HCT116 (cell line): ENCODE measurements at regions not wholly inside any gene's neighbourhood (a gene's known extent, or its start where the extent isn't known, plus 50 kb on each side); places are given as distances from the start of the nearest gene placed in this dataset.

Source experiments
- ATAC-seq: fragments of 200-7000 bp; cut with Tn5 transposase; 2 replicates; pipeline ENCODE4 v1.9.1; 2020; ENCODE audit warnings: mild to moderate bottlenecking, moderate library complexity
- BruUV-seq: library from RNA; stranded (reverse); fragments of 400-500 nt; replicated peaks from 2 replicates; lab custom pipeline; 2021; lab: Mats Ljungman, UMichigan
- CTCF ChIA-PET: fragments of 300-600 bp; sonication (Branson Sonifier 250); formaldehyde crosslinking; loops from one replicate; lab custom pipeline; 2021; ENCODE audit warnings: antibody characterized with exemption; lab: Charles Lee
- POLR2A ChIA-PET: fragments of 300-600, 350-600 bp; sonication (Branson Sonifier 250); formaldehyde crosslinking; loops from one replicate; lab custom pipeline; 2021; ENCODE audit warnings: antibody characterized with exemption; lab: Charles Lee
- RAD21 ChIA-PET, 2 experiments: fragments of 300-600 bp; sonication (Branson Sonifier 250); formaldehyde crosslinking; loops; one replicate each; lab custom pipeline; 2023; ENCODE audit warnings: low total read pairs in 2 of 2; ENCODE audit not compliant: uncharacterized antibody in 2 of 2, unreplicated experiment in 2 of 2, low non-redundant PET in 1 of 2; lab: Charles Lee
- DNase-seq: peaks from one replicate; pipeline ENCODE4 v3.0.0-alpha.2; 2010; ENCODE audit warnings: low read depth, low spot score
- H2AFZ ChIP-seq: fragments of 200-600 bp; shearing (Covaris generic), sonication (generic); 2 replicates; pipeline ENCODE4 v1.6.1; 2017; ENCODE audit warnings: low read depth, mixed run types, mixed read lengths, antibody characterized with exemption, low read length; ENCODE audit not compliant: poor library complexity, severe bottlenecking
- H3K27ac ChIP-seq: 2 replicates; pipeline ENCODE4 v1.5.1; 2012; ENCODE audit warnings: low read depth, low read length
- H3K27me3 ChIP-seq: fragments of 200-600 bp; sonication (generic); 2 replicates; pipeline ENCODE4 v1.6.1; 2016; ENCODE audit warnings: mixed run types, low read length, mixed read lengths; ENCODE audit not compliant: insufficient read depth
- H3K36me3 ChIP-seq, 2 experiments: fragments of 200-500 bp in 1 of 2; fragments of 200-600 bp in 1 of 2; sonication (Bioruptor generic) in 1 of 2; sonication (generic) in 1 of 2; 2 replicates each; pipeline versions ENCODE4 v1.5.1 to v1.6.1; 2014 to 2016; ENCODE audit warnings: low read length in 2 of 2, inconsistent platforms in 1 of 2, mixed read lengths in 1 of 2, mixed run types in 1 of 2; ENCODE audit not compliant: insufficient read depth in 2 of 2, control insufficient read depth in 1 of 2
- H3K4me1 ChIP-seq, 2 experiments: fragments of 200-600 bp in 1 of 2; sonication (generic) in 1 of 2; 2 replicates each; pipeline versions ENCODE4 v1.5.1 to v1.6.1; 2012 to 2017; ENCODE audit warnings: low read length in 2 of 2, inconsistent platforms in 1 of 2, mild to moderate bottlenecking in 1 of 2, mixed read lengths in 1 of 2, mixed run types in 1 of 2, moderate library complexity in 1 of 2; ENCODE audit not compliant: insufficient read depth in 2 of 2, control insufficient read depth in 1 of 2
- H3K4me2 ChIP-seq: fragments of 200-600 bp; sonication (generic); 2 replicates; pipeline ENCODE4 v1.6.1; 2017; ENCODE audit warnings: mixed run types, low read length, mixed read lengths
- H3K4me3 ChIP-seq, 2 experiments: fragments of 200-600 bp in 1 of 2; sonication (generic) in 1 of 2; replicated peaks in 1 of 2; 2 replicates each; pipeline ENCODE4 v1.5.1; 2011 to 2016; ENCODE audit warnings: low read length in 2 of 2, control low read depth in 1 of 2, low read depth in 1 of 2, mild to moderate bottlenecking in 1 of 2, mixed read lengths in 1 of 2, mixed run types in 1 of 2
- H3K79me2 ChIP-seq: fragments of 200-600 bp; sonication (generic); 2 replicates; pipeline ENCODE4 v1.6.1; 2017; ENCODE audit warnings: mild to moderate bottlenecking, mixed run types, low read length, moderate library complexity, mixed read lengths; ENCODE audit not compliant: insufficient read depth
- H3K9ac ChIP-seq: fragments of 200-600 bp; sonication (generic); 2 replicates; pipeline ENCODE4 v1.6.1; 2016; ENCODE audit warnings: low read length, mixed read lengths
- H3K9me2 ChIP-seq: fragments of 200-600 bp; sonication (generic), shearing (Covaris generic); 2 replicates; pipeline ENCODE4 v1.6.1; 2017; ENCODE audit warnings: mixed run types, mild to moderate bottlenecking, moderate library complexity; ENCODE audit not compliant: insufficient read depth
- H3K9me3 ChIP-seq, 2 experiments: fragments of 200-500 bp in 1 of 2; fragments of 200-600 bp in 1 of 2; sonication (Bioruptor generic) in 1 of 2; sonication (generic) in 1 of 2; 2 replicates each; pipeline ENCODE4 v1.6.1; 2014 to 2017; ENCODE audit warnings: low read length in 2 of 2, mixed read lengths in 2 of 2, inconsistent platforms in 1 of 2, low read depth in 1 of 2, mild to moderate bottlenecking in 1 of 2, mixed run types in 1 of 2, moderate library complexity in 1 of 2; ENCODE audit not compliant: control insufficient read depth in 1 of 2, insufficient read depth in 1 of 2
- H4K20me1 ChIP-seq: fragments of 200-600 bp; sonication (generic), shearing (Covaris generic); 2 replicates; pipeline ENCODE4 v1.6.1; 2017; ENCODE audit warnings: mixed run types, mild to moderate bottlenecking, moderate library complexity; ENCODE audit not compliant: insufficient read depth
- ATF3 ChIP-seq: IDR thresholded peaks from 2 replicates; pipeline ENCODE4 v1.6.1; 2012
- CEBPB ChIP-seq: IDR thresholded peaks from 2 replicates; pipeline ENCODE4 v1.6.1; 2012; ENCODE audit warnings: low read depth
- EZH2 ChIP-seq: fragments of 200-600 bp; sonication (generic); IDR thresholded peaks from 2 replicates; pipeline ENCODE4 v1.6.1; 2017; ENCODE audit warnings: antibody characterized with exemption, mixed run types
- FOSL1 ChIP-seq: IDR thresholded peaks from 2 replicates; pipeline ENCODE4 v1.6.1; 2012; ENCODE audit warnings: low read depth
- JUND ChIP-seq: IDR thresholded peaks from 2 replicates; pipeline ENCODE4 v1.6.1; 2012
- POLR2A ChIP-seq: IDR thresholded peaks from 2 replicates; pipeline ENCODE4 v1.7.0; 2011; ENCODE audit warnings: borderline replicate concordance; ENCODE audit not compliant: insufficient read depth, insufficient read length; ENCODE audit errors: extremely low read depth
- SP1 ChIP-seq: IDR thresholded peaks from 2 replicates; pipeline ENCODE4 v1.6.1; 2012; ENCODE audit warnings: low read depth
- intact Hi-C: fragments of 100-400 bp; cut with micrococcal nuclease; formaldehyde crosslinking; loops from 2 replicates; pipeline ENCODE4 v1.10.0; 2022
- TF ChIP-seq, protein P1 (sequence below): IDR thresholded peaks from 2 replicates; pipeline ENCODE4 v1.6.1; 2011; ENCODE audit warnings: mild to moderate bottlenecking, low read length, moderate library complexity; ENCODE audit not compliant: insufficient replicate concordance; ENCODE audit errors: extremely low read depth
- TF ChIP-seq, protein P2 (sequence below): IDR thresholded peaks from 2 replicates; pipeline ENCODE4 v1.6.1; 2012; ENCODE audit warnings: low read depth

DNA sequence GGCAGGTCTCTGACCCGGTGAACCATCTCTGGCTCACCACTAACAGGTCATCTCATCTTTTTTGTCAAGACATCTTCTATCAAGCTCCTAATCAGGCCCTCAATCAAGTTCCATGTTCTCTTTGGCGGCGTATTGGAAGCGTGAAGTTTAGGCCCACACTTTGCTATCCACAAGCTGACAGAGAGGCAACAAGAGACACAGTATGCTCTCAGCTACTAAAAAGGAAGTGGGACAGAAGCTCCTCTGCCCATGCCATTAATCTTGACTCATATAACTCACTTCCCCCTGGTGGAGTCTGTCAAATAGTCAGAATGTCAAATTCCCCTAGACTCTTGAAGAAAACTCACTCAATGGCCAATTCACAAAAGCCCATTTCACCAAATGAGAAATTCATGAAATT lies 77.6 kb upstream of the TMC1 start:
- RAD21 ChIA-PET: interaction anchor here in 1 of 2 experiments (1.2 kb wide), 1 partner anchor 10 kb away, joined by 3 read pairs; no protein-coding TSS in a partner anchor
- Histone ChIP-seq H2AFZ (peak overlapping the region; percentile 19), H3K27ac (no peak overlapping the region), H3K27me3 (no peaks in the 10 kb centered on the region), H3K4me2 (peak overlapping the region; percentile 71; the same call in 1 of the 2 replicates), H3K36me3 (no peaks in the 10 kb centered on the region), H3K9me2 (no peaks in the 10 kb centered on the region), H4K20me1 (no peaks in the 10 kb centered on the region), H3K79me2 (no peaks in the 10 kb centered on the region), H3K4me1 (peaks cover 19 to 34% of the 10 kb centered on the region in 2 experiments), H3K4me3 (no peak overlapping the region), H3K9ac (no peak overlapping the region), H3K9me3 (no peaks in the 10 kb centered on the region)
- no TSS peak for BruUV-seq
- ATAC-seq: no peak; the same call in 1 of the 2 replicates
- CTCF ChIA-PET: interaction anchor here (1.0 kb wide), 1 partner anchor 10 kb away, joined by 4 read pairs; no protein-coding TSS in a partner anchor
- no peak for TF ChIP-seq CEBPB
- no peak for TF ChIP-seq FOSL1
- TF ChIP-seq, protein P1, sequence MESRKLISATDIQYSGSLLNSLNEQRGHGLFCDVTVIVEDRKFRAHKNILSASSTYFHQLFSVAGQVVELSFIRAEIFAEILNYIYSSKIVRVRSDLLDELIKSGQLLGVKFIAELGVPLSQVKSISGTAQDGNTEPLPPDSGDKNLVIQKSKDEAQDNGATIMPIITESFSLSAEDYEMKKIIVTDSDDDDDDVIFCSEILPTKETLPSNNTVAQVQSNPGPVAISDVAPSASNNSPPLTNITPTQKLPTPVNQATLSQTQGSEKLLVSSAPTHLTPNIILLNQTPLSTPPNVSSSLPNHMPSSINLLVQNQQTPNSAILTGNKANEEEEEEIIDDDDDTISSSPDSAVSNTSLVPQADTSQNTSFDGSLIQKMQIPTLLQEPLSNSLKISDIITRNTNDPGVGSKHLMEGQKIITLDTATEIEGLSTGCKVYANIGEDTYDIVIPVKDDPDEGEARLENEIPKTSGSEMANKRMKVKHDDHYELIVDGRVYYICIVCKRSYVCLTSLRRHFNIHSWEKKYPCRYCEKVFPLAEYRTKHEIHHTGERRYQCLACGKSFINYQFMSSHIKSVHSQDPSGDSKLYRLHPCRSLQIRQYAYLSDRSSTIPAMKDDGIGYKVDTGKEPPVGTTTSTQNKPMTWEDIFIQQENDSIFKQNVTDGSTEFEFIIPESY: no peak
- TF ChIP-seq POLR2A: no peak
- intact Hi-C loops: loop anchor here (5.0 kb wide), 2 partner anchors 33 to 152 kb away; no protein-coding TSS in a partner anchor
- POLR2A ChIA-PET: interaction anchor here (1.5 to 1.9 kb wide), 2 partner anchors 10 to 79 kb away, joined by 4 to 8 read pairs; partner anchors contain the start of gene ZFAND5
- DNase-seq: no peak

GRCh38 chr9:72441848-72442607 lies 77.0 kb upstream of the ZFAND5 start:
- no peak for TF ChIP-seq EZH2
- TF ChIP-seq JUND: peak; percentile 56; the same call in 1 of the 2 replicates
- no peak; the same call in 1 of the 2 replicates for TF ChIP-seq SP1
- TF ChIP-seq, protein P2, sequence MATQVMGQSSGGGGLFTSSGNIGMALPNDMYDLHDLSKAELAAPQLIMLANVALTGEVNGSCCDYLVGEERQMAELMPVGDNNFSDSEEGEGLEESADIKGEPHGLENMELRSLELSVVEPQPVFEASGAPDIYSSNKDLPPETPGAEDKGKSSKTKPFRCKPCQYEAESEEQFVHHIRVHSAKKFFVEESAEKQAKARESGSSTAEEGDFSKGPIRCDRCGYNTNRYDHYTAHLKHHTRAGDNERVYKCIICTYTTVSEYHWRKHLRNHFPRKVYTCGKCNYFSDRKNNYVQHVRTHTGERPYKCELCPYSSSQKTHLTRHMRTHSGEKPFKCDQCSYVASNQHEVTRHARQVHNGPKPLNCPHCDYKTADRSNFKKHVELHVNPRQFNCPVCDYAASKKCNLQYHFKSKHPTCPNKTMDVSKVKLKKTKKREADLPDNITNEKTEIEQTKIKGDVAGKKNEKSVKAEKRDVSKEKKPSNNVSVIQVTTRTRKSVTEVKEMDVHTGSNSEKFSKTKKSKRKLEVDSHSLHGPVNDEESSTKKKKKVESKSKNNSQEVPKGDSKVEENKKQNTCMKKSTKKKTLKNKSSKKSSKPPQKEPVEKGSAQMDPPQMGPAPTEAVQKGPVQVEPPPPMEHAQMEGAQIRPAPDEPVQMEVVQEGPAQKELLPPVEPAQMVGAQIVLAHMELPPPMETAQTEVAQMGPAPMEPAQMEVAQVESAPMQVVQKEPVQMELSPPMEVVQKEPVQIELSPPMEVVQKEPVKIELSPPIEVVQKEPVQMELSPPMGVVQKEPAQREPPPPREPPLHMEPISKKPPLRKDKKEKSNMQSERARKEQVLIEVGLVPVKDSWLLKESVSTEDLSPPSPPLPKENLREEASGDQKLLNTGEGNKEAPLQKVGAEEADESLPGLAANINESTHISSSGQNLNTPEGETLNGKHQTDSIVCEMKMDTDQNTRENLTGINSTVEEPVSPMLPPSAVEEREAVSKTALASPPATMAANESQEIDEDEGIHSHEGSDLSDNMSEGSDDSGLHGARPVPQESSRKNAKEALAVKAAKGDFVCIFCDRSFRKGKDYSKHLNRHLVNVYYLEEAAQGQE: no peak
- peak; percentile 66; the same call in 1 of the 2 replicates for TF ChIP-seq FOSL1
- no peak for TF ChIP-seq ATF3
- no peak for TF ChIP-seq POLR2A
- POLR2A ChIA-PET: no interaction called here
- Histone ChIP-seq H3K27me3 (no peaks in the 10 kb centered on the region), H2AFZ (peak overlapping the region; percentile 79), H3K9me3 (no peaks in the 10 kb centered on the region), H3K4me1 (peaks cover 19 to 34% of the 10 kb centered on the region in 2 experiments), H3K4me2 (peak overlapping the region; percentile 71), H3K27ac (no peak overlapping the region; the same call in 1 of the 2 replicates), H3K9ac (peak overlapping the region; percentile 42), H4K20me1 (no peaks in the 10 kb centered on the region), H3K79me2 (no peaks in the 10 kb centered on the region), H3K9me2 (no peaks in the 10 kb centered on the region), H3K36me3 (no peaks in the 10 kb centered on the region), H3K4me3 (peak overlapping the region in 1 of 2 experiments; percentile 32; a peak in 2 of 4 replicates)
- no TSS peak for BruUV-seq
- RAD21 ChIA-PET: no interaction called here
- DNase-seq (peak; percentile 50), ATAC-seq (peak; percentile 78)
- intact Hi-C loops: loop anchor here (5.0 kb wide), 2 partner anchors 35 to 150 kb away; no protein-coding TSS in a partner anchor
- CTCF ChIA-PET: no interaction called here
